Loucy (cell line): ENCODE measurements at regions not wholly inside any gene's neighbourhood (a gene's known extent, or its start where the extent isn't known, plus 50 kb on each side); places are given as distances from the start of the nearest gene placed in this dataset.

Experiments
- EZH2phosphoT487 ChIP-seq: fragments of 200-600 bp; IDR thresholded peaks from 2 replicates; pipeline ENCODE4 v1.6.1; 2018; ENCODE audit warnings: antibody characterized with exemption, mild to moderate bottlenecking, moderate library complexity, borderline replicate concordance
- TF ChIP-seq, protein P1 (sequence below): fragments of 200-600 bp; sonication (generic); conservative IDR thresholded peaks from 2 replicates; pipeline ENCODE4 v1.5.1; 2014; ENCODE audit warnings: mild to moderate bottlenecking, antibody characterized with exemption, low read length

DNA sequence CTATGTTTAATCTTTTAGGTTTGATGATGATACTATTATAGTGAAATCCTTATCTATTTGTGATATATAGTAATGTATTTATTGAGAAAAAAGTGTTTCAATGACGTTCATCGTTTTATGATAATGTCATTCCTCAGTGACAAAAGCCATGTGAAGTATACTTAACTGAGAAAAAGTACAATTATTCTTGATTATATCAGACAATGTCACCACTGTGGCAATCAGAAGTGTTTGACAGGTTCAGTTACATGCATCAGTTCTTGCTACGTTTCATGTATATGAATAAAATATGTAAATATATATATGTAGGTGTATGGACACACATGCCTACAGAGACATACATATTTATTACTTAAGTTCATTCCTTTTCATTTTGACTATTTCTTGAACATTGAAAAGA is 341.5 kb upstream of the CDH10 start:
- TF ChIP-seq, protein P1, sequence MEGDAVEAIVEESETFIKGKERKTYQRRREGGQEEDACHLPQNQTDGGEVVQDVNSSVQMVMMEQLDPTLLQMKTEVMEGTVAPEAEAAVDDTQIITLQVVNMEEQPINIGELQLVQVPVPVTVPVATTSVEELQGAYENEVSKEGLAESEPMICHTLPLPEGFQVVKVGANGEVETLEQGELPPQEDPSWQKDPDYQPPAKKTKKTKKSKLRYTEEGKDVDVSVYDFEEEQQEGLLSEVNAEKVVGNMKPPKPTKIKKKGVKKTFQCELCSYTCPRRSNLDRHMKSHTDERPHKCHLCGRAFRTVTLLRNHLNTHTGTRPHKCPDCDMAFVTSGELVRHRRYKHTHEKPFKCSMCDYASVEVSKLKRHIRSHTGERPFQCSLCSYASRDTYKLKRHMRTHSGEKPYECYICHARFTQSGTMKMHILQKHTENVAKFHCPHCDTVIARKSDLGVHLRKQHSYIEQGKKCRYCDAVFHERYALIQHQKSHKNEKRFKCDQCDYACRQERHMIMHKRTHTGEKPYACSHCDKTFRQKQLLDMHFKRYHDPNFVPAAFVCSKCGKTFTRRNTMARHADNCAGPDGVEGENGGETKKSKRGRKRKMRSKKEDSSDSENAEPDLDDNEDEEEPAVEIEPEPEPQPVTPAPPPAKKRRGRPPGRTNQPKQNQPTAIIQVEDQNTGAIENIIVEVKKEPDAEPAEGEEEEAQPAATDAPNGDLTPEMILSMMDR = no peak
- TF ChIP-seq EZH2phosphoT487 = no peak
